ENCODE measurements at regions not wholly inside any gene's neighbourhood (a gene's known extent, or its start where the extent isn't known, plus 50 kb on each side); places are given as distances from the start of the nearest gene placed in this dataset.

DNA sequence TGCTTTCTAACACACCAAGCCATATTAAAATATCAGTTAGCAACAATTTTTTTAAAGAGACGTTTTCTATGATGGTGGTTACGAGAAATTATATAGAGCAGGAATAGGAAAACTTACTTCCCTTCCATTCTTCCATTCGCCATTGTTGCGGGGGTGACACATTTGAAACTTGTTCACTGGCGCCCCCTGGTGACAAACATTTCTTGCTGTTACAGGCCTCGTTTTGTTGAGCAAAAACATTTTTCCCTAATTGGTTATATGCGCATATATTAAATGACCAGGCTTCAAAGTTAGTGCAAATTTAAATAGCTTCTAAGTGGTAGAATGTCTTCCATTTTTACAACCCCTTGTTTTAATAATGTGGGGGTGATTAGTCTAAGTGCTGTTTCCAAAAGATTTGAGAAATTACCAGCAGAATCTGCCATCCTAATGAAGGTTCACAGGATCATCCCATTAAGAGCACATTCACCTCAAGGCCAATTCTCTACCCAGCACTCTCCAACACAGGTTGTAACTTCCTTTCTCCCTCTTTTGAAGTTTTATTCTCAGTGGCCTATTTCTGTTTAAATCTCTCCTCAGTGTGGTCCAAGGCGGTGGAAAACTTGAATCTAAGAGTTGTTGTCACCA is 1124.7 kb downstream of the FLRT2 start:
- no peak for FAIRE-seq

DNA sequence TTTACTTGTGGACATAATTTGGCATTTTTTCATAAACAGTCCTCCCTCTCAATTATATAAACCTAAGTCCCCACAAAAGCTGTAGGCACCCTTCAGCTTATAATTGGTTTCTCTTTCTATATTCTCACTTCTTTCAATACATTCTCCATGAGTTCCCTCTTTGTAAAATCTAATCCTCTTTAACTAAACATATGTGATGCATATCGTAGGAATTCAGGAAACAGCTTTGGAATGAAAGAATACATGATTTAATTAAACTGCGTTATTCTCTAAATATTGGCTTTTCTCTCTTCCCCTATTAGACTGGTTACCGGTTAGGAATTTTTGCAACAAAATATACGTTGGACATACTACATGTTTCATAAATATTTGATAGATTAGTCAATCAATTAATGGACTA is 1122.6 kb downstream of the FLRT2 start:
- FAIRE-seq = no peak

DNA sequence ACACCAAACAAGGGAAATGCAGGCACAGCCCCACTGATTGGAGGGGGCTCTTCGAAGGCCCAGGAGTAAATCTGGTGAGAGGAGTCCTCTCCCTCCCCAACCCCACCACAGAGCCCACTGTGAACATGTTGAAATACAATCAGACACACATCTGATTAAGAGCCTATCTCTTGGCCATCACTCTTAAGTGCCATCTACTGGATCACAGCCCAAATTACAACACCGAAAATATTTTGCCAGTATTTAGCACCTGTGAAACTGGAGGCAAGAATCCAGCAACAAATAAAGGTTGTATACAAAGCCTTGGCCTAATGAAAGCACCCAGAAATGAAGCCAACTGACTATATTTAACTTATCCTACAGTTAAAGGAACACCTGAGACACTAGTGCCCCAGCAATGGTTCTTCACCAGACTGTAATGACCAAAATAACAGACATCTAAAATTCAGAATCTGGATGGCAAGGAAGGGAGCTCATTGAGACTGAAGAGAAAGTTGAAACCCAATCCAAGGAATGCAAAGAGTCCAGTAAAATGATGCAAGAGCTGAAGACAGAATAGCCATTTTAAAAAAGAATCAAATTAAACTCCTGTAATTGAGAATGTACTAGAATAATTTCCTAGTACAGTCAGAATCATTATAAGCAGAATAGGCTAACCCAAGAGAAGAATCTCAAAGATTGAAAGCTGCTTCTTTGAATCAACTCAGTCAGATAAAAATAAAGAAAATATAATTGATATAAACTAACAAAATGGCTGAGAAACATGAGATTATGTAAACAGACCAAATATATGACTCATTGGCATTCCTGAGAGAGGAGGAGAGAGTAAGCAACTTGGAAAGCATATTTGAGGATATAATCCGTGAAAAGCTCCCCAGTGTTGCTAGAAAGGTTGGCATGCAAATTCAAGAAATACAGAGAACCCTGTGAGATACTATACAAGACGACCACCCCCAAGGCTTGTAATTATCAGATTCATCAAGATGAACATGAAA is 1117.0 kb downstream of the FLRT2 start:
- FAIRE-seq = no peak

DNA sequence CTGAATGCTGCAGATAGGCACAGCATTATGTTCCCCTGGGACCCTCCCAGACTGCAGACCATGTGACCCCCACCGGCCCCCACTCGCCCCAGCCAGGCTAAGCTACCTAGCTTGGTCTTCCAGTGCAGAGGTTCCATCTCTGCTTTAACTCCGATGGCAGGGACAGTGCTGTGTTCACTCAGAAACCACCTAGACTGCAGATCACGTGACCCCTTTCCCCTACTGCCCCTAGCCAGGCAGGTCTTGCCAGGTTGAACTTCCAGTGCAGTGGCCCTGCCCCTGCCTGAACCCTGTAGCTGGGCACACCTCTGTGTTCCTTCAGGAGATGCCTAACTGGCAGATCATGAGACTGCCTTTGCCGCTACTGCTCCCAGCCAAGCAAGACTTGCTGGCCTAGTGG is 1116.2 kb downstream of the FLRT2 start:
- no peak for FAIRE-seq

DNA sequence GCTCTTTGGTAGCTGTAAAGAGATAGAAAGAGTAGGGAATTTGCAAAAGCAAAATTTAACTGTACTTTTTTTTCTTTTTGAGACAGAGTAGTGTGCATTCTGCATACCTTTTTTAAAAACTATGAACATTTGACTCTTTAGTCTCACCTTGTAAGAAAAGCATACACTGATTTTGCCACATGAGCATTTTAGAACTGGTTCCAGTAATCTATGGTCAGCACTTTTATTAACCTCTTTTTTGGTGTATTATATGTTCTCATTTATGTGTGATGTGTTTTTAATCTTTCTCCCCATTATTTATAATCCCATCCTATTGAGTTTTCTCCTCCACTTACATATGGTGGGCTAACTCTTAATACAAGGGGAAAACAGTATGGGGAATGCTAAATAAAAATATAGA is 1111.4 kb downstream of the FLRT2 start:
- no peak for FAIRE-seq

DNA sequence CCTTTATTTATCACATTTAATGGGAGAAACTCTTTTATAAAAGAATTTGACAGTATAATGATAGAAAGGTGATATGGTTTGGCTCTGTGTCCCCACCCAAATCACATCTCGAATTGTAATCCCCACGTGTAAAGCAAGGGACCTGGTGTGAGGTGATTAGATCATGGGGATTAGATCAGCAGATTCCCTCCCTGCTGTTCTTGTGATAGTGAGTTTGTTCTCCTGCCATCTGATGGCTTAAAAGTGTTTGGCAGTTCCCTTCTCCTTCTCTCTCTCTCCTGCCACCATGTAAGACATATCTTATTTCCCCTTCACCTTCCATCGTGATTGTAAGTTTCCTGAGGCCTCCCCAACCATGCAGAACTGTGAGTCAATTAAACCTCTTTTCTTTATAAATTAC is 1110.3 kb downstream of the FLRT2 start:
- no peak for FAIRE-seq

DNA sequence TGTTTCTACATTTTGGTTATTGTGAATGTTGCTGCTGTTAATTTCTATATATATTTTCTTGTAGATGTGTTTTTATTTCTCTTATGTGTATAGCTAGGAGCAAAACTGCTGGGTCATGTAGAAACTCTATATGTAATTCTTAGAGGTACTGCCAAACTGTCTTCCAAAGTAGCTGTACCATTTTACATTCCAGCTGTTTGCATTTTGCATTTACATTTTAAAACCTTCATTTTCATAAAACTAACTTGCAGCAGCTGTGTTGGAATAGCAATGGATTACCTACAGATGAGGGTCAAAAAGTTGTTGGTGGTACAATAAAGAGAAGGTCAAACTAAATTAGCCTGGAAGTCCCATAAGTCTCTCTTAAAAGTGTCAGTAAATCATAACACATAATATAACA is 1109.7 kb downstream of the FLRT2 start:
- no peak for FAIRE-seq

DNA sequence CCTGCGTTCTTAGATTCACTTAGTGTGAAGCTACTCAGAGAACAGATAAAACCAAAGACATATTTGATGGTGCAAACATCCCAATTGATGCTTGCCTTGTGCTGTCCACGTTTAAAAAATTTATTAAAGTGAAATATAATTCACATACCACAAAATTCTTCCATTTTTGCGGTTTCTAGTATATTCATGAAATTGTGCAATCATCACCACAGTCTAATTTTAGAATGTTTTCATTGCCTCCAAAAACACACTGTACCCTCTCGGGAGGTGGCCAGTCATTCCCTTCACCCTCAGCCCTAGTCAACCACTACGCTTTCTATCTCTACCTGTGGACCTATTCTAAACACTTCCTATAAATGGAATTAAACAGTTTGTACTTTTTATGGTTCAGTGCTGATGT is 1109.2 kb downstream of the FLRT2 start:
- no peak for FAIRE-seq

DNA sequence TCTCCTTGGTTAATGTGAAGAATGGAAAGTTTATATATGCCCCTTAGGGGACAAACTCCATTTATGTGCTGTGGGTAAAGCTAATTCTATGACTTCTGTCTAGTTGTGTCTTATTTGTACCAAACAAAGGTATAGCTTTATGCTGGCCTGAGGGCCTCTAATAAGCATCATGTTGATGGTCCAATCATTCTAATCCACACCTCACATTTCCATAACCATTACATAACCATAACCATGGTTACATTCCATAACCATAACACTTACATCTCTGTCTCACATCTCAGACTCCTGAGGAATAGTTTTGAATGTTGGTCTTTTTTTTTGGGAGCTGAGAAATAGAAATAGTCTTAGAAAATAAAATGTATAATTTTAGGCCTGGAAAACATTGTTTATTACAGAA is 1097.1 kb downstream of the FLRT2 start:
- FAIRE-seq = no peak

DNA sequence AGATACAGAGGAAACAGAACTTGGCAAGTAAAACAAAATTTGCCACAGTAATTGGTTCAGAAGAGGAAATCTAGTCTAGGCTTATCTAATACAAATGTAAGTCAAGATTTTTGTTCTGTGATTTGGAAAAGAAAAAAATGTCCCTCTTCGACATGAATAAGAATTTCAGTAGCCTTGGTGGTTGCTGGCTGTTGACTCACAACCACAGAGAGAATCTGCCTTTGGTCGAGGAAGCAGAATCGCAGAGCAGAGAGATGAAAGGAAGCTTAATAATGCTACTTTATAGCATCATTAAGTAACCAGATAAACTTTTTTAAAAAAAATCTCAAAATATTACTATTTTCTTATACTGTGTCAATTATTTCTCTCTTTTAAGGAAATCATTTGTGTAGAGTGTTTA is 1096.6 kb downstream of the FLRT2 start:
- no peak for FAIRE-seq

DNA sequence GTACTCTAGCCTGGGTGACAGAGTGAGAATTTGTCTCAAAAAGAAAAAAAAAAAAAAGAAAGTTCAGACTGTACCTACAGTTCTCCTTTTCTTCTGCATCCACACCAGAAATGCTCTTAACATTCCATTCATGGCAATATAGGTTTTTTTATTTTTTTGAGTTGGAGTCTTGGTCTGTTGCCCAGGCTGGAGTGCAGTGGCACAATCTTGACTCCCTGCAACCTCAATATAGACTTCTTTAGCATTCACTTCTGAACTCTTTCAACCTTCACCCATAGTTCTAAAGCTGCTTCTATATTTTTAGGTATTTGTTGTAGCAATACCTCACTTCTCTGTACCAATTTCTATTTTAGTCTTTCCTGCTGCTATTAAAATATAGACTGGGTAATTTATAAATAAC is 1095.7 kb downstream of the FLRT2 start:
- no peak for FAIRE-seq

DNA sequence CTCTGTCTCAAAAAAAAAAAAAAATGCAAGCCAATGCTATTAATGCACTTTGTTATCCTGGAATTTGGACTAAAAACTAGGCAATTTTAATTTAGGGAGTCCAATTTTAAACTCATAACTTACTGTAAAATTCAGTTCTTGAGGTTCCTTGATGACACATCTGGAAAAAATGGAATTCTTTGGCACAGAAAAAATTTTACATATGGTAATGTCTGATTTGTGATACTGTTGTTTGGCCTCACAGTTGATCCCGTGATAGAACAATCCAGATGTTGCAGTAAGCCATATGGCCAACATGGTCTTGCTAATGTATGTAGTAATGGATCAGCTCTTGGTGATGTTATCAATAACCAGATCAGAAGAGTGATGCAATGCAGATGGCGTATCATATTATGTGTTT is 1089.8 kb downstream of the FLRT2 start:
- FAIRE-seq = no peak

DNA sequence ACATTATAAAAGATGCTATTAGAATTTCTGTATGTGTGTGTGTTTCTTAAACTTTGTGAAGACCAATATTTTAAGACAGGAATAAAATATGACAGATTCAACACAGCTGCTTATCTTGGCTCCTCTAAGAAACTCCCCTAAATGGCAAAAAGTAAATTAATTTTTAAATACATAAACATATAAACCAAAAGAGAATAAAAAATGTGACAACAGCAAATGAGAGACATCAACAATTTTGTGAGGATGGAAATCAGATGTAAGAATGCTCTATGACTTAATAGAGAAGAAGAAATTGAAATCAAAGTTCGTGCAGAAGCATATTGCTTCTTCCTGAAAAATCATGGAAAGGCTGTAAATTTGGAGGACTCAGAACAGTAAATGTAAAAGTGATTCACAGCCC is 1083.8 kb downstream of the FLRT2 start:
- no peak for FAIRE-seq

DNA sequence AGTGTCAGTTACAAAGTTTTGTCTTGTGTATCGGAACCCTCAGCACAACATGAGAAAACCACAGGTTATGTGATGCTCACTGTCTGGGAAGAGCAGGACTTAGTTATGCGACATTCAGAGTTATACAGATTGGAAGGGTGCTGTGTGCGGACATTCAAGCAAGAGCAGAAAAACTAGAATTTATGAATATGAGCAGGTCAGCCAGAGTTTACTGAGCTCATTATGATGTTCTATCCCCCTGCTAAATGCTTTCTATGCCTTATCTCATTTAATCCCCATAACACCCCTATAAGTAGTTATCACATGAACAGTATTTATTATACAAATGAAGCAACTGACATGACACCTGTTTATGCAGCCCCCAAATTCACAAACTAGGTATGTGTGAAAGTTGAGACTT is 1083.2 kb downstream of the FLRT2 start:
- FAIRE-seq = no peak

DNA sequence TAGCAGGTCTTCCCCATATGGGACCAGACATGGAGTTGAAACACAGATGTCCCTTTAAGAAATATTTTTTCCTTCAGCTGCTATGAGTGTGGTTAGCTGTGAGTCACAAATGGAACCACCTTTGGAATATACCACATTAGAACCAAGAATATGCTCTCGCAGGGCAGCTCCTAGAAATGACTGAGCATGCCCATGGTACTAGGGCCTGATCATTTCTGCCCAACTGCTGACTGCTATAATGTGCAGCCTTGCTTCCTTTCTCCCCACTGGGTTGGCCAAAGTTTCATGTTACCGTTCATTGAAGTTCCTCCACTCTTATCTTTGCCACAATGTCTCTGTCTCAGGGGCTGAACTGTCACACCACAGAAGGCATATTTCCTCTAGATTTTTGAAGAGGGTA is 1074.6 kb downstream of the FLRT2 start:
- no peak for FAIRE-seq

DNA sequence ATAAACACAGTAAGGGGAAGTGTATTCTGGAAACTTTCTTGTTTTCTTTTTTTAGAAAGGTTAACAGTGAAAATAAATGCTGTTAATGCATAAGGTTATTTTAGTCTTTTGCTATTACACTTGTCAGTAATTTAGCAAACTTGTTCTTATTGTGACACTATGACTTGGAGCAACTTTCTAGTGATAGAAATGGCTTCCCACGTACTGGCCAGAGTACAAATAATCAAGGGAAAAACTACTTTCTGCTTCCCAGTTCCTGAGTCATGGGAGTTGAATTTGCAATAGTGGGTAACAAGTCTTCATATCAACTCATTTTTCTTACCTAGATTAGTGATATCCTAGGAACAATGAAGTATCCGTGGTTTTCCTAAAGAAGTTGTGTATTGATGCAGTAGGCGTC is 1072.3 kb downstream of the FLRT2 start:
- FAIRE-seq = no peak

DNA sequence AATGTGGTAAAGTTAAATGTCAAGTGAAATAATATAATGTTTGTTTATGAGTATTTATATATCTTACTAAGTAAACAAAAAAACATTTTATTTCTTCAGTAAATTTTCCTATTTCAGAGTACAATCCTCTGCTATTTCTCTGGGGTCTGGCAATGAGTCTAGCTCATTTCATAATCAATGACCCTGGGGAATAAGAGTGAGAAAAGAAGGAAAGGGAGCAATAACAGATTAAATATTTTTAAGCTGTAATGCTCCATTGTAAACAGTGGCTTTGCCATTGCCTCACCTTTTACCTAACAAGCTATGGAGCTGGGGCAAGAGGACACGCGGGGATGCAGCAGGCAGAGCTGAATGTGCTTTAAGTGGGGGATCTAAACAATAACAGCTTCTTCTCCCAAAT is 1071.9 kb downstream of the FLRT2 start:
- no peak for FAIRE-seq

DNA sequence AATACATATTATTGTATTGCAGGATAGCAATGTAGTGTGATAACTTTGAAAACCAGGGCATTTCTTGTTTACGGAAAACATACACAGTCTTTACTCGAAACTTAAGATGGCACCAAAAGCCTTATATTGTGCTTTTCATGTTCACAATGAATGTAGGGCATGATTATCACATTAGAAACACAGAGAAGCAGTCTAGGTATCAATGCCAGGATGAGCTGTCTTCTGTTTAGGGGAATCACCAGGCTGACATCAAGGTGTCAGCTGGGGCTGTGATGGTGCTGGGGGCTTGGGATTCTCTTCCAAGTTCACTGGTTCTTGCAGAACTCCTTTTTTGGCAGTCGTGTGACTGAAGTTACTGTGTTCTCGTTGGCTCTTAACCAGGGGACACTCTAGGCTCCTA is 1067.3 kb downstream of the FLRT2 start:
- no peak for FAIRE-seq

DNA sequence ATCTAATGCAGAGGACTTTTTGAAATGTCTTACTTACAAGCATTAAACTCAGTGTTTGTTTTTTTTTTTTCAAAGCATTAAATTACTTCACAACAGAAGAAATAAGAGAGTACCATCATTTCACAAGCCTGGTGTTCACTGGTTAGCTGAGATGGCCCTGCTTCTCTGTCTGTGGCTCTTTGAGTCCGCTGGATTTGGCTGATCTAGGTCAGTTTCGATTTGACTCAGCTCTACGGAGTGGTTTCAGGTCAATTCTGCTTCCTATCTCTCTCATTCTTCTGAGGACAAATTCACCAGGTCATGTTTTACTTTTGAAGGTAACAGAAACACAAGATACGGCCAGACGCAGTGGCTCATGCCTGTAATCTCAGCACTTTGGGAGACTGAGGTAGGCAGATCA is 1066.1 kb downstream of the FLRT2 start:
- FAIRE-seq = no peak

DNA sequence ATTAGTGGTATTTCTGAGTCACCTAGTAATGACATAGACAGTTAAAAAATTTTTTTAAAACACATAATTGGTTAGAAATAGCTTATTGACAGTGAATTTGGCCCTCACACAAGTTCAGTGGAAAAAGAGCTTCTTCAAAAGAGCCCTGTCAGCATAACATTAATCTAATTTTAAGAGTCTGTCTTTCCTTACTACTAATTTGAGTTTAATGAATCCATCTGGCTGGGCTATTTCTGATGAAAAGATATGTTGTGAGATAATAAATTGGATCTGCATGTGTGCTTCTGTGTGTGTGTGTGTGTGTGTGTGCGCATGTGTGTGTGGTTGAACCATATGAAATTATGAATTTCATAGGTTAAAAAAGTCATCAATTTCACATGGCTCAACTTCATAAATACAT is 1045.2 kb downstream of the FLRT2 start:
- no peak for FAIRE-seq

DNA sequence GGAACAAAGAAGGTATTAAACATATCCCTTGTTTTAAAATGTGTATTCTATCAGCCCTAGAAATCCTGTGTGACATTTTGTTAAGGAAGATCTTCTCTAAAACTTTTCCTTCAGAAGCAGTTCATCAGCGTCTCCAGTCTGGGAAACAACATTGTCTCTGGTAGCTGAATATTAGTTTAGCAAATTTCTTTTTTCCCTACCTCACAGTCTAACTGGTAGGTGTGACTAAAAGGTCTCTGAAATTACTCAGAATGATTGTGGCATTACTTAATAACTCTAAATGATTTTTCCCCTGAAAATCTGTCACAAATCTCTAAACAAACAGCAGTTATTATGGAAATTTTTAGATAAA is 1044.8 kb downstream of the FLRT2 start:
- FAIRE-seq = no peak

DNA sequence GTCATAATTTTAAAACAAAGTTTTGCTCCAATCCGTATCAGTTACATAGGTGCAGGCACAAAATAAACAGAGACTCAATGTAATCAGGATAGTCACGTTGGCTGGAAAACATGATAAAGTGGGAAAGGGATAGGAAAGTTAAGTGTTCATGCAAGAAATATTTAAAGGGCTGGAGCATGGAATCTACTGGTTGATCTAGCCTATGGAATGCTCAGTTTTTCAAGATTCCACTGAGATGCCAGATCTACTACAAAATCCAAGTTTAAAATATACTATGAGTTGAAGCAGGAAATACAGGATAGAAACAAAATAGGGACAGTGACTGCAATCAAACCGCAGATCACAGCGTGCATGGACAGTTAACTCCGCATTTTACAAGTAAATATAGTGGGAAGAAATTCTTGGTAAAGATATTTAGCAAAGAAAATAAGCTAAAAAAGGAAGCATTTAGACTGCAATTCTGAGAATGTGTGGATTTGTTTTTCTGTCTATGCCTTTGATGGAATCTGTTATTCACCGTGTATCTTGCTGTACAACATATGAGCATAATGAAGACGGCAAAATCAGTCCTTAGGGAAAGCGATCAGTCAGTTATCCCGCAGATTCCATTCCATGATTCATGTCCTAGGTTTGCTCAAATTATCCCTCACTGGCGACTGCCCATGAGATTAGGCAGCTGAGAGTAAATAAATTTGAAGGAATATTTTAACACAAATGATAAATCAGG is 1044.3 kb downstream of the FLRT2 start:
- FAIRE-seq = no peak

DNA sequence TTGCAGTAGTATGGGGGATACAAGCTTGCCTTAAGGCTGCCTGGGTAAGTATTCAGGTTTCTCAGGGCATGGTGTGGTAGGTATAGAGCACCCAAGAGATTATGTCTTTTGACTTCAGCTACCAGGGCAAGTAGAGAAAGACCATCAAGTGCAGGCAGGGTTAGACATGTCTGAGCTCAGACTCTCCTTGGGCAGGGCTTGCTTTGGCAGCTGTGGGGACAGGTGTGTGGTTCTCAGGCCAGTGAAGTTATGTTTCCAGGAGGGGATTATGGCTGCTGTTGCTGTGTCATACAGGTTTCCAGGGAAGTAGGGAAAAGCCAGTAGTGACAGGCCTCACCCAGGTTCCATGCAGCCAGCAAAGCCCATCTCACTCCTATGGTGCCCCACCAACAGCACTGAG is 1040.4 kb downstream of the FLRT2 start:
- no peak for FAIRE-seq

DNA sequence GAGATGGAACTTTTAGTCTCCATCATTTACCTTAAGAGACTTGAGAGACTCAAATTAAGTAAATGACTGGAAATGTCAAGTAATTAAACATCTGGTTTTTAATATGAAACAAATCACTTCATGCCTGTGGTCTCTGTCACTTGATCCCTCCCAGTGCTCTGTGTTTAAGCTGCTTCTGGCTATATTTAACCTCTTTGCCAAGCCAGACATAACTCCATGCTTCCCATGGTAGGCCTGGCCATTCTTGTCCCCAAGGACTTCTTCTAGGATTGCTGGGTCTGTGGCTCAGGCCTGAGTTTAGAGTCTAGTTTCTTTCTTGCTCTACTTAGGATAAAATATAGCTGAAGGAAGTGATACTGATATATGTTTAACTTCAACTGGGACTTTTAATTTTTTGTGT is 1013.6 kb downstream of the FLRT2 start:
- no peak for FAIRE-seq

All from TTC549 (cell line).